ENCODE measurements at regions not wholly inside any gene's neighbourhood (a gene's known extent, or its start where the extent isn't known, plus 50 kb on each side); places are given as distances from the start of the nearest gene placed in this dataset.

- TF ChIP-seq CTCF (IDR thresholded peaks at IDR 0.05) (no peak), POLR2AphosphoS5 (IDR thresholded peaks at IDR 0.05) (no peak), POLR2A (IDR thresholded peaks at IDR 0.05) (no peak)
Measured at GRCh38 chr6:153698637-153699036, 340.4 kb upstream of the OPRM1 start.

All from breast epithelium (tissue), 3 donors.